Fibroblast of the aortic adventitia (primary cell): ENCODE measurements at regions not wholly inside any gene's neighbourhood (a gene's known extent, or its start where the extent isn't known, plus 50 kb on each side); places are given as distances from the start of the nearest gene placed in this dataset.

Experiments
- DNase-seq: peaks from one replicate; pipeline ENCODE4 v3.0.0-alpha.2; 2010; ENCODE audit warnings: low read depth
- H3K4me3 ChIP-seq: 2 replicates; pipeline ENCODE4 v1.5.1; 2011; ENCODE audit warnings: low read depth, mild to moderate bottlenecking, control low read depth, low read length, moderate library complexity
- TF ChIP-seq, protein P1 (sequence below): IDR thresholded peaks from 2 replicates; pipeline ENCODE4 v1.5.1; 2011; ENCODE audit warnings: mild to moderate bottlenecking, low read length, control low read depth, inconsistent platforms; ENCODE audit not compliant: insufficient read depth

GRCh38 chr3:152976239-152976638 lies 141.3 kb downstream of the P2RY1 start:
- H3K4me3 ChIP-seq, result no peak overlapping the region
- no peak for DNase-seq
- TF ChIP-seq, protein P1, sequence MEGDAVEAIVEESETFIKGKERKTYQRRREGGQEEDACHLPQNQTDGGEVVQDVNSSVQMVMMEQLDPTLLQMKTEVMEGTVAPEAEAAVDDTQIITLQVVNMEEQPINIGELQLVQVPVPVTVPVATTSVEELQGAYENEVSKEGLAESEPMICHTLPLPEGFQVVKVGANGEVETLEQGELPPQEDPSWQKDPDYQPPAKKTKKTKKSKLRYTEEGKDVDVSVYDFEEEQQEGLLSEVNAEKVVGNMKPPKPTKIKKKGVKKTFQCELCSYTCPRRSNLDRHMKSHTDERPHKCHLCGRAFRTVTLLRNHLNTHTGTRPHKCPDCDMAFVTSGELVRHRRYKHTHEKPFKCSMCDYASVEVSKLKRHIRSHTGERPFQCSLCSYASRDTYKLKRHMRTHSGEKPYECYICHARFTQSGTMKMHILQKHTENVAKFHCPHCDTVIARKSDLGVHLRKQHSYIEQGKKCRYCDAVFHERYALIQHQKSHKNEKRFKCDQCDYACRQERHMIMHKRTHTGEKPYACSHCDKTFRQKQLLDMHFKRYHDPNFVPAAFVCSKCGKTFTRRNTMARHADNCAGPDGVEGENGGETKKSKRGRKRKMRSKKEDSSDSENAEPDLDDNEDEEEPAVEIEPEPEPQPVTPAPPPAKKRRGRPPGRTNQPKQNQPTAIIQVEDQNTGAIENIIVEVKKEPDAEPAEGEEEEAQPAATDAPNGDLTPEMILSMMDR, result no peak

DNA sequence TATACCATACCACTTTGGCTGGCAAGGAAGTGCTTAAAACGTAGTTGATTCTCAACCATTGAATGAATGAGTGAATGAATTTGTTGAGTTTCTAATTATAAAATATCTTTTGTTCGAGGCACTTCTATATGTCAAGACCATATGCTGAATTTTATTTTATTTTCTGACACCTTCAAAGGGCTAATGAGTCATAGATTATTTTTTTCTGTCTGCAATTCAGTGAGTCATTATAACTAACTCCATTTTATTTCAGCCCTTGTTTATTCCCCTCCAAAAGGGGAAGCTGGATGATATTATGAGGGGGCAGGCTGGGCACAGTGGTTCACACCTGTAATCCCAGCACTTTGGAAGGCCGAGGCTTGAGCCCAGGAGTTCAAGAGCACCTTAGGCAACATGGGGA lies 142.4 kb downstream of the P2RY1 start:
- no peak for DNase-seq
- H3K4me3 ChIP-seq, result no peak overlapping the region
- TF ChIP-seq, protein P1, result no peak

DNA sequence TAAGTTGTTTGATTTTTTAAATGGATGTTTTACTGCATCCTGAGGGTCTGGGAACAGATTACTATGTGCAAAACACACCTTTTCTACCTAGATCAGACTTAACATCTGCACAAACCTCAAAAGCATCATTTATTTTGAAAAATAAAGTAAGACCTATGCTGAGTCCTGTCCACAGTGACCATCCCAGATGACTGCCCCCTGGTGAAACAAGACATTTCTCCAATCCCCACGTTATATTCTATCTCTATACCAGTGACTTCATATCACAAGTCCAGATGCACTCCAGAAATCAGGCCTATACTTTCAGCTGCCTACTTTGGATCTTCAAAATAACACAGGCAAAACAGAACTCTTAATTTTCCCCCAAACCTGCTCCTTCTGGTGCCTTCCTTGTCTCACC lies 143.2 kb downstream of the P2RY1 start:
- TF ChIP-seq, protein P1, result no peak
- no peak for DNase-seq
- H3K4me3 ChIP-seq, result no peak overlapping the region

DNA sequence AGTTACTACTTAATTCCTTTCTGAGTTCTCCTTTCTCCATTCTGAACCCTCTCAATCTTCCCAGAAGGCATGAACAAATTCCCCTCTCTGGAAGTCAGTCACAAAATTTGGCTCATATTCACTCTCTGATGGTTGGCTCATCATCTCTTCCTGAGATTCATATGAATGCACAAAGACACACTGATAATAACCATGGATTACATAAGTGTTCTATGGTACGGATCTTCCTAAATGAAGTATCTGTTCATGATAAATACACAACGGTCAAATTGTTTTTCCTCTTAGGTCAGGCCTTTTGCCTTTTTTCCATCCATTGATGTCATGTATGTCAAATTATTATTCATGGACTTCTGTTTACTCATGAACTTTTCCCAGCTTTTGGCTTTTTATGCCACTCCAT lies 162.6 kb downstream of the P2RY1 start:
- DNase-seq, result no peak
- TF ChIP-seq, protein P1, result no peak
- H3K4me3 ChIP-seq, result no peak overlapping the region

DNA sequence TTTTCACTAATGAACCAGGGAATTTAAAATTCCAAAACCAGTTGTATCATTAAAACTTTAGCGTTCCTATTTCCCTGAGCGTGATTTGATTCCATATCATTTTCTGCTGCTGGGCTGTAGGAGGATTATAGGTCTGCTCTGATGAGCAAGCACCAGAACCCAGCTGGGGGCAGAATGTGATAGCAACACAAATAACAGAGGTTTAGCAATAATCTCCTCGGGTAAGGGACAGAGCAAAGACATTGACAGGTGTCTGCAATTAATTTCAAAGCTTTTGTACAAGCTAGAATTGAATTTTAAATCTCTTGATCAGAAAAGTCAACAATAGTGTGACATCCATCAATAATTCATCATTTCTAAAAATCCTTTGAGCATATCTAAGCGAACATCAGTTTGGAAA lies 163.4 kb upstream of the RAP2B start:
- no peak overlapping the region for H3K4me3 ChIP-seq
- no peak for DNase-seq
- TF ChIP-seq, protein P1, result no peak

- DNase-seq, result no peak
- no peak overlapping the region for H3K4me3 ChIP-seq
- TF ChIP-seq, protein P1, result no peak
Observed at GRCh38 chr3:153000325-153000724, 161.7 kb upstream of the RAP2B start.

- TF ChIP-seq, protein P1, result no peak
- H3K4me3 ChIP-seq, result no peak overlapping the region
- DNase-seq, result no peak
Observed at GRCh38 chr3:153001210-153002078, 160.6 kb upstream of the RAP2B start.
